Astrocyte of the spinal cord (primary cell): ENCODE measurements at regions not wholly inside any gene's neighbourhood (a gene's known extent, or its start where the extent isn't known, plus 50 kb on each side); places are given as distances from the start of the nearest gene placed in this dataset.
A peak's percentile ranks its signal among the peaks of the same experiment; 100 is the strongest.

Source experiments
- DNase-seq: peaks from one replicate; pipeline ENCODE4 v3.0.0; 2011; ENCODE audit warnings: low read depth, low spot score
- H3K4me3 ChIP-seq: 2 replicates; pipeline ENCODE4 v1.5.1; 2011; ENCODE audit warnings: low read depth, mild to moderate bottlenecking, low read length, moderate library complexity
- in situ Hi-C: cut with HindIII; loops from 2 replicates; pipeline ENCODE4 v1.10.0; 2017; ENCODE audit warnings: low sequenced_read_pairs
- TF ChIP-seq, protein P1 (sequence below): IDR thresholded peaks from 2 replicates; pipeline ENCODE4 v1.5.1; 2012; ENCODE audit warnings: low read depth, mild to moderate bottlenecking, low read length, inconsistent platforms

DNA sequence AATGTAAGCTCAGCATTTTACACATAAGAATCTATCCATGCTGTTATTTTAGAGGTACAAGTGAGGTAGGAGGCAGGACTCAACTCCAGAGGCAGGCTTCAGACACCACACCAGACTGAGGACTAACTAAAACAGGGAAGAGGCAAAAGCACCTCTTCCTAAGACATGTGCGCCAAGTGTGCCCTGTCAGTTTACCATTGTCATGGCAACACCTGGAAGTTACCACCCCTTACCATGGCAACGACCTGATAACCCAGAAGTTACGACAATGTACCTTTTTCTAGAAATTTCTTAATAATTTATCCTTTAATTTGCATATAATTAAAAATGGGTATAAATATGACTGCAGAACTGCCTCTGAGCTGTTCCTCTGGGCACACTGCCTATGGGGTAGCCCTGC is 160.1 kb downstream of the FAM124B start:
- in situ Hi-C loops, result no loop called here
- DNase-seq, result no peak
- no peak overlapping the region for H3K4me3 ChIP-seq
- TF ChIP-seq, protein P1, sequence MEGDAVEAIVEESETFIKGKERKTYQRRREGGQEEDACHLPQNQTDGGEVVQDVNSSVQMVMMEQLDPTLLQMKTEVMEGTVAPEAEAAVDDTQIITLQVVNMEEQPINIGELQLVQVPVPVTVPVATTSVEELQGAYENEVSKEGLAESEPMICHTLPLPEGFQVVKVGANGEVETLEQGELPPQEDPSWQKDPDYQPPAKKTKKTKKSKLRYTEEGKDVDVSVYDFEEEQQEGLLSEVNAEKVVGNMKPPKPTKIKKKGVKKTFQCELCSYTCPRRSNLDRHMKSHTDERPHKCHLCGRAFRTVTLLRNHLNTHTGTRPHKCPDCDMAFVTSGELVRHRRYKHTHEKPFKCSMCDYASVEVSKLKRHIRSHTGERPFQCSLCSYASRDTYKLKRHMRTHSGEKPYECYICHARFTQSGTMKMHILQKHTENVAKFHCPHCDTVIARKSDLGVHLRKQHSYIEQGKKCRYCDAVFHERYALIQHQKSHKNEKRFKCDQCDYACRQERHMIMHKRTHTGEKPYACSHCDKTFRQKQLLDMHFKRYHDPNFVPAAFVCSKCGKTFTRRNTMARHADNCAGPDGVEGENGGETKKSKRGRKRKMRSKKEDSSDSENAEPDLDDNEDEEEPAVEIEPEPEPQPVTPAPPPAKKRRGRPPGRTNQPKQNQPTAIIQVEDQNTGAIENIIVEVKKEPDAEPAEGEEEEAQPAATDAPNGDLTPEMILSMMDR, result no peak

- H3K4me3 ChIP-seq, result no peak overlapping the region
- TF ChIP-seq, protein P1, result no peak
- DNase-seq, result no peak
- in situ Hi-C loops, result no loop called here
These were observed 160.9 kb downstream of the FAM124B start for GRCh38 chr2:224241001-224241400.

DNA sequence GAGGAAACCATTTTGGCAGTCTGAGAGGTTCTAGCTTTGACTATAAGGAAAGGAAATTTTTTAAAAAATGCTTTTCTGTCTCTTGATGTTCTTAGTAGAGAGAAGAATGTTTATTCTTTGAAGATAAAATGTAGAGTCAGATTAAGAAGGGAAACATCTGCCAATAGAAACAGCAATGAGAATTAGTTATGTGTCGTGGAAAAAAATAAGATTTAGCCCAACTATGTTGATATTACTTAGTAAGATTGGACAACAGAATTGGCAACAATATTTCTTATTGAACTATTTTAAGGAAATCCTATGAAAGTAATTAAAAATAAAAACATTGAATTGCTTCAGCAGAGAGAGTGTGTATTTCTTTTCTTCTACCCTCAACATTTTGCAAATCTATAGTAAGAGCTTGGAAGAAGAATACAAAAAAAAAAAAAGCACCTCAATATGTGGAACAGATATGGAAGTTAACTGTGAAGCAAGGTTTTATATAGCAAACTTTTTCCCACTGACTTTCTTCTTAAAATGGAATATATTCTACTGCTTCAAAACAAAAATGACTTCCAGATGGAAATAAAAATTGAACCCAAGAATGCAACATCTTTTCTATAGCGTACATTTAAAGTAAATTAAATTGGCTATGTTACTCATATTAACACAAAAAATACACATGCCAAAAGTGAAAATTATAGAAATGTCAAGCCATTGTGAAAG is 177.9 kb downstream of the FAM124B start:
- H3K4me3 ChIP-seq, result no peak overlapping the region
- TF ChIP-seq, protein P1, result no peak
- in situ Hi-C loops, result no loop called here
- no peak for DNase-seq

DNA sequence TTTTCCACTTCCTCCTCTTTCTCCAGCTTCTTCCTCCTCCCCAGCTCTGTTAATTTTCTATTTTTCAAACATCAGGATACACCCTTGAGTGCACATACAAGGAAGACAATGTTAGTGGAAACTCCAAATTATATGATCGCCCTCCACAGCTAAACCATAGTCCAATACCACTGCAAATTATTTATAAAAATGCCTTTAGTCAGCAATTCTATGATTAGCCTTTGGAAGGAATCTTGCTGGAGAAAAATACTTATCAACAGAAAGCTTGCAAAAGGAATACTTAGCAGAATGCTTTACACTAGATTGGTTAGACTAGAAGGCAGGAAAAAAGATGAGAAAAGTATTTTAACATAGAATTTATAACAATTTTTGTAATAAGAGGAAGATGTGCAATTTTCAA is 178.9 kb downstream of the FAM124B start:
- in situ Hi-C loops, result no loop called here
- H3K4me3 ChIP-seq, result no peak overlapping the region
- TF ChIP-seq, protein P1, result no peak
- DNase-seq, result no peak

- H3K4me3 ChIP-seq, result no peak overlapping the region
- TF ChIP-seq, protein P1, result no peak
- peak; percentile 39 for DNase-seq
- in situ Hi-C loops, result no loop called here
These were observed 179.6 kb downstream of the FAM124B start for GRCh38 chr2:224222291-224222690.

- DNase-seq, result peak; percentile 93
- in situ Hi-C loops, result no loop called here
These were observed 180.4 kb downstream of the FAM124B start for GRCh38 chr2:224221455-224221913.

More at GRCh38 chr2:224221455-224221913, 180.4 kb downstream of the FAM124B start:
- TF ChIP-seq, protein P1, result no peak
- H3K4me3 ChIP-seq, result no peak overlapping the region
